H9 (cell line): ENCODE measurements at regions not wholly inside any gene's neighbourhood (a gene's known extent, or its start where the extent isn't known, plus 50 kb on each side); places are given as distances from the start of the nearest gene placed in this dataset.

ENCODE experiments used
- DNase-seq: peaks from one replicate; pipeline ENCODE4 v3.0.0-alpha.2; 2017
- H2AFZ ChIP-seq: one replicate; pipeline ENCODE4 v1.6.1; 2013; ENCODE audit warnings: mild to moderate bottlenecking, low read length, control low read depth, moderate library complexity
- H2AK5ac ChIP-seq: 2 replicates; pipeline ENCODE4 v1.6.1; 2013; ENCODE audit warnings: low read length, control low read depth, mixed read lengths; ENCODE audit not compliant: insufficient read length
- H2BK120ac ChIP-seq: one replicate; pipeline ENCODE4 v1.6.1; 2013; ENCODE audit warnings: low read depth, mild to moderate bottlenecking, low read length, control low read depth, inconsistent platforms; ENCODE audit not compliant: poor library complexity, severe bottlenecking
- H2BK12ac ChIP-seq: 2 replicates; pipeline ENCODE4 v1.6.1; 2013; ENCODE audit warnings: low read length, control low read depth, mixed read lengths, low read depth; ENCODE audit not compliant: insufficient read length
- H2BK15ac ChIP-seq: 2 replicates; pipeline ENCODE4 v1.6.1; 2013; ENCODE audit warnings: low read depth, low read length, control low read depth
- H2BK20ac ChIP-seq: one replicate; pipeline ENCODE4 v1.6.1; 2013; ENCODE audit warnings: low read depth, mild to moderate bottlenecking, low read length, control low read depth, inconsistent platforms; ENCODE audit not compliant: poor library complexity, severe bottlenecking
- H2BK5ac ChIP-seq: 2 replicates; pipeline ENCODE4 v1.6.1; 2013; ENCODE audit warnings: low read length, control low read depth, mixed read lengths; ENCODE audit not compliant: insufficient read length
- H3K14ac ChIP-seq: 2 replicates; pipeline ENCODE4 v1.6.1; 2013; ENCODE audit warnings: low read length, control low read depth; ENCODE audit not compliant: insufficient read depth
- H3K18ac ChIP-seq: 2 replicates; pipeline ENCODE4 v1.6.1; 2013; ENCODE audit warnings: low read depth, mild to moderate bottlenecking, mixed read lengths, low read length, control low read depth; ENCODE audit not compliant: insufficient read length
- H3K23ac ChIP-seq: 2 replicates; pipeline ENCODE4 v1.6.1; 2013; ENCODE audit warnings: low read length, control low read depth, mixed read lengths, low read depth; ENCODE audit not compliant: insufficient read length
- H3K23me2 ChIP-seq: 2 replicates; pipeline ENCODE4 v1.6.1; 2013; ENCODE audit warnings: low read depth, mild to moderate bottlenecking, mixed read lengths, low read length, control low read depth; ENCODE audit not compliant: insufficient read length, poor library complexity, severe bottlenecking
- H3K27ac ChIP-seq: 2 replicates; pipeline ENCODE4 v1.5.1; 2013; ENCODE audit warnings: low read length, control low read depth, mixed read lengths, low read depth; ENCODE audit not compliant: insufficient read length
- H3K27me3 ChIP-seq: 2 replicates; pipeline ENCODE4 v1.6.1; 2013; ENCODE audit warnings: low read length, control low read depth, inconsistent platforms; ENCODE audit not compliant: insufficient read depth
- H3K4ac ChIP-seq: 2 replicates; pipeline ENCODE4 v1.6.1; 2013; ENCODE audit warnings: low read depth, mild to moderate bottlenecking, control low read depth, inconsistent platforms, low read length, moderate library complexity
- H3K4me1 ChIP-seq: 2 replicates; pipeline ENCODE4 v1.6.1; 2013; ENCODE audit warnings: low read length, control low read depth, inconsistent platforms; ENCODE audit not compliant: insufficient read depth
- H3K4me2 ChIP-seq: 2 replicates; pipeline ENCODE4 v1.6.1; 2013; ENCODE audit warnings: low read length, control low read depth, mixed read lengths; ENCODE audit not compliant: insufficient read length, insufficient read depth
- H3K56ac ChIP-seq: 2 replicates; pipeline ENCODE4 v1.6.1; 2013; ENCODE audit warnings: low read depth, mild to moderate bottlenecking, mixed read lengths, low read length, control low read depth; ENCODE audit not compliant: insufficient read length
- H3K79me1 ChIP-seq: 2 replicates; pipeline ENCODE4 v1.6.1; 2013; ENCODE audit warnings: low read depth, mild to moderate bottlenecking, moderate library complexity, low read length, control low read depth, inconsistent platforms; ENCODE audit not compliant: insufficient read depth, poor library complexity, severe bottlenecking
- H3K79me2 ChIP-seq: 2 replicates; pipeline ENCODE4 v1.6.1; 2013; ENCODE audit warnings: low read length, control low read depth, inconsistent platforms; ENCODE audit not compliant: insufficient read depth
- H3K9ac ChIP-seq: 2 replicates; pipeline ENCODE4 v1.6.1; 2013; ENCODE audit warnings: low read length, control low read depth, mixed read lengths; ENCODE audit not compliant: insufficient read length; ENCODE audit errors: extremely low read depth
- H3K9me3 ChIP-seq: one replicate; pipeline ENCODE4 v1.6.1; 2013; ENCODE audit warnings: low read depth, low read length, inconsistent platforms; ENCODE audit not compliant: control insufficient read depth
- H3T11ph ChIP-seq: one replicate; pipeline ENCODE4 v1.6.1; 2013; ENCODE audit warnings: mild to moderate bottlenecking, low read length, control low read depth, inconsistent platforms
- H4K20me1 ChIP-seq: one replicate; pipeline ENCODE4 v1.6.1; 2013; ENCODE audit not compliant: control insufficient read depth, insufficient read length, insufficient read depth
- H4K5ac ChIP-seq: 2 replicates; pipeline ENCODE4 v1.6.1; 2013; ENCODE audit warnings: low read depth, mild to moderate bottlenecking, mixed read lengths, low read length, control low read depth; ENCODE audit not compliant: insufficient read length
- H4K8ac ChIP-seq: replicated peaks from 2 replicates; pipeline ENCODE4 v1.6.1; 2013; ENCODE audit warnings: low read length, control low read depth, mixed read lengths, low read depth; ENCODE audit not compliant: insufficient read length
- H4K91ac ChIP-seq: 2 replicates; pipeline ENCODE4 v1.6.1; 2013; ENCODE audit warnings: low read depth, mild to moderate bottlenecking, moderate library complexity, mixed read lengths, low read length, control low read depth; ENCODE audit not compliant: insufficient read length
- H3K27ac Mint-ChIP-seq, 3 experiments: 2 replicates in 2 of 3; 3 replicates in 1 of 3; pipeline ENCODE4 v1.8.0; 2020 to 2021; ENCODE audit warnings: mixed read lengths in 3 of 3, mild to moderate bottlenecking in 1 of 3, moderate library complexity in 1 of 3
- H3K27me3 Mint-ChIP-seq: 2 replicates; pipeline ENCODE4 v1.8.0; 2021; ENCODE audit warnings: low read depth, mild to moderate bottlenecking, moderate library complexity, mixed read lengths
- H3K36me3 Mint-ChIP-seq, 3 experiments: 2 replicates in 2 of 3; 3 replicates in 1 of 3; pipeline ENCODE4 v1.8.0; 2020 to 2021; ENCODE audit warnings: low read depth in 3 of 3, mixed read lengths in 3 of 3; ENCODE audit not compliant: insufficient read depth in 1 of 3
- H3K4me1 Mint-ChIP-seq, 2 experiments: 2 replicates each; pipeline ENCODE4 v1.8.0; 2020; ENCODE audit warnings: mixed read lengths in 2 of 2
- H3K4me3 Mint-ChIP-seq, 2 experiments: 2 replicates in 1 of 2; 3 replicates in 1 of 2; pipeline ENCODE4 v1.8.0; 2020 to 2021; ENCODE audit warnings: mild to moderate bottlenecking in 2 of 2, mixed read lengths in 2 of 2, moderate library complexity in 1 of 2
- H3K9me3 Mint-ChIP-seq, 2 experiments: 2 replicates in 1 of 2; 3 replicates in 1 of 2; pipeline ENCODE4 v1.8.0; 2020; ENCODE audit warnings: mild to moderate bottlenecking in 2 of 2, mixed read lengths in 2 of 2, moderate library complexity in 1 of 2
- WGBS: extraction: QIAGEN DNeasy Blood & Tissue Kit; methylation state at CpG from one replicate; pipeline ENCODE4 v1.1.7; 2013; ENCODE audit warnings: missing lambda C conversion rate, low lambda C conversion rate, mixed read lengths; ENCODE audit not compliant: insufficient read length; ENCODE audit errors: extremely low coverage; 5-methylcytosine and 5-hydroxymethylcytosine counted together
- TF ChIP-seq, protein P1 (sequence below): fragments of 200-600 bp; sonication (generic); conservative IDR thresholded peaks from 3 replicates; pipeline ENCODE4 v1.8.0; 2021; ENCODE audit warnings: antibody characterized with exemption, mild to moderate bottlenecking

DNA sequence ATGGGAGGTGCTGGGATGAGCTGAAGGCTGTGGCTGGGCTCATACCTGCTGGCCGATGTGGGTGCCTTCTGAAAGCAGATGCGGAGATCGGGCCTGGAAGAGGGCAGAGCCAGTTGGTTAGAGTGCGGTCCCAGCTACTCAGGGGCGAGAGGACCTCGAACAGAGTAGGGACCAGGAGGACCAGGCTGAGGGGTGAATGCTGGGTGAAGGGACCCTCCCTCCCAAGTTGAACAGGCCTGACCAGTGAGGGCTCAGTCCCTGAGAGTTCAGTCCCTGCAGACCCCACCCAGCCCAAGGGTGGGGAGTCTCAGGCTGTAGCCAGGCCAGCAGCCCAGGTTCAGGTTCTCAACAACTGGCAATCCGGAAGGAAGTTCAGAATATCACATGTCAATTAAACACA is 232.8 kb upstream of the HS6ST1 start:
- Histone ChIP-seq H2BK5ac (no peak overlapping the region), H3K9me3 (no peaks in the 10 kb centered on the region), H2AK5ac (no peak overlapping the region), H4K91ac (no peak overlapping the region), H2BK15ac (no peak overlapping the region), H4K8ac (no peak overlapping the region), H3K27ac (no peak overlapping the region), H4K20me1 (no peaks in the 10 kb centered on the region), H3K18ac (no peak overlapping the region), H3K79me1 (no peaks in the 10 kb centered on the region), H3K27me3 (no peaks in the 10 kb centered on the region), H3K4ac (no peak overlapping the region), H3T11ph (no peak overlapping the region), H2AFZ (no peak overlapping the region), H3K79me2 (no peaks in the 10 kb centered on the region), H3K56ac (no peak overlapping the region), H3K9ac (no peak overlapping the region), H2BK12ac (no peak overlapping the region), H3K4me1 (peaks cover 2% of the 10 kb centered on the region; the same call in 1 of the 2 replicates), H2BK120ac (no peak overlapping the region), H3K14ac (no peak overlapping the region), H2BK20ac (no peak overlapping the region), H3K23ac (no peak overlapping the region), H4K5ac (no peak overlapping the region), H3K23me2 (no peaks in the 10 kb centered on the region), H3K4me2 (no peak overlapping the region)
- no CpG with 5 or more reads among the region's 7 CpGs for whole genome bisulfite sequencing
- Mint-ChIP-seq H3K4me3 (no peak overlapping the region), H3K27me3 (peaks cover 4% of the 10 kb centered on the region), H3K36me3 (peaks cover 3 to 8% (median 6%) of the 10 kb centered on the region in 3 experiments; a peak in 5 of 7 replicates), H3K4me1 (peaks cover 11 to 17% of the 10 kb centered on the region in 2 experiments), H3K9me3 (peaks cover 2 to 3% of the 10 kb centered on the region in 2 experiments; a peak in 3 of 5 replicates), H3K27ac (no peak overlapping the region)
- no peak for DNase-seq
- TF ChIP-seq, protein P1, sequence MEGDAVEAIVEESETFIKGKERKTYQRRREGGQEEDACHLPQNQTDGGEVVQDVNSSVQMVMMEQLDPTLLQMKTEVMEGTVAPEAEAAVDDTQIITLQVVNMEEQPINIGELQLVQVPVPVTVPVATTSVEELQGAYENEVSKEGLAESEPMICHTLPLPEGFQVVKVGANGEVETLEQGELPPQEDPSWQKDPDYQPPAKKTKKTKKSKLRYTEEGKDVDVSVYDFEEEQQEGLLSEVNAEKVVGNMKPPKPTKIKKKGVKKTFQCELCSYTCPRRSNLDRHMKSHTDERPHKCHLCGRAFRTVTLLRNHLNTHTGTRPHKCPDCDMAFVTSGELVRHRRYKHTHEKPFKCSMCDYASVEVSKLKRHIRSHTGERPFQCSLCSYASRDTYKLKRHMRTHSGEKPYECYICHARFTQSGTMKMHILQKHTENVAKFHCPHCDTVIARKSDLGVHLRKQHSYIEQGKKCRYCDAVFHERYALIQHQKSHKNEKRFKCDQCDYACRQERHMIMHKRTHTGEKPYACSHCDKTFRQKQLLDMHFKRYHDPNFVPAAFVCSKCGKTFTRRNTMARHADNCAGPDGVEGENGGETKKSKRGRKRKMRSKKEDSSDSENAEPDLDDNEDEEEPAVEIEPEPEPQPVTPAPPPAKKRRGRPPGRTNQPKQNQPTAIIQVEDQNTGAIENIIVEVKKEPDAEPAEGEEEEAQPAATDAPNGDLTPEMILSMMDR = no peak
